ENCODE measurements at regions not wholly inside any gene's neighbourhood (a gene's known extent, or its start where the extent isn't known, plus 50 kb on each side); places are given as distances from the start of the nearest gene placed in this dataset.
"Not testable (repeated sequence)": the region's sequence is repeated elsewhere in the genome, so short reads cannot be mapped to it uniquely, and the experiment has no call there.

DNA sequence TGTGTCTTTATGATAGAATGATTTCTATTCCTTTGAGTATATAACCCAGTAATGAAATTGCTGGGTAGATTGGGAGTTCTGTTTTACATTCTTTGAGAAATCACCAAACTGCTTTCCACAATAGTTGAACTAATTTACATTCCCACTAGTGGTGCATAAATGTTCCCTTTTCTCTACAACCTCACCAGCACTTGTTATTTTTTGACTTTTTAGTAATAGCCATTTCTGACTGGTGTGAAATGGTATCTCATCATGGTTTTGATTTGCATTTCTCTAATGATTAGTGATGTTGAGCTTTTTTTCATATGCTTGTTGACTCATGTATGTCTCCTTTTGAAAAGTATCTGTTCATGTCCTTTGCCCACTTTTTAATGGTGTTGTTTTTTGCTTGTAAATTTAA is 296.0 kb upstream of the PIK3R1 start:
- DNase-seq, result not testable (repeated sequence)

DNA sequence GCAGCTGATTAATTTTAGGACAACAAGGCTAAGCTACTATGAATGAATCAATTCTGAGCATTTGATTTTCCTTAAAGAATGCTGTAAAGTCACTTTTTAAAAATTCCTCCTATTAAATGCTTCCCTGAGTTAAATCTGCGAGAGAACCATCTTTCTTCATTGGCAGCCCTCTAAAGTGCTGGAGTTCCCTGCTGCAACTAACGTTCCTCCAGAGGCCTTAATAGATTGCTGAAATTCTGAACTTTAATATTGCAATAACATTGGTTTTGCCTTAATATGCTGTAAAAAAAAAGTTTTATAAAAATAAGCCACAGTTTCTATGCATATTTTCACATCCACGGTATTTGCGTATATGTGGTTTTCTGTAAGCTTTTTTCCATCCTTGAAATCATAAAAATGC is 298.0 kb upstream of the PIK3R1 start:
- no peak for DNase-seq

DNA sequence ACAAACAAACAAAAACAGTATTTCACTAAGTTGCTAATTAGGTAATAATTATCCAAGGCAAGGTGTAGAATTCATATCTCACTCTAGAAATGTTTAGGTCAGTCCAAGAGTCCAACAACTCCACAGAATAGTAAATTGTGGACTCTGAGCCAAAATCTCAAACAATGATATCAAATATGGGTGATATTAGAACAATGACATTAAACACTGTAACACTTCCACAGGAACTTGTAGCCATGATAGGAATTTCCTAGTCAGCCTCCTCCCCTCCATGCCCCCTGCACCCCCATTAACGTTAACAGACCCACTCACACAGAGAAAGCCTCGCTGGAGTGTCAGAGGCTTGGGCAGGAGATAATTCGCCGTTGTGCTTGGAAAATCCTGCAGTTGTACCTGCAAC is 305.0 kb upstream of the PIK3R1 start:
- DNase-seq, result no peak

DNA sequence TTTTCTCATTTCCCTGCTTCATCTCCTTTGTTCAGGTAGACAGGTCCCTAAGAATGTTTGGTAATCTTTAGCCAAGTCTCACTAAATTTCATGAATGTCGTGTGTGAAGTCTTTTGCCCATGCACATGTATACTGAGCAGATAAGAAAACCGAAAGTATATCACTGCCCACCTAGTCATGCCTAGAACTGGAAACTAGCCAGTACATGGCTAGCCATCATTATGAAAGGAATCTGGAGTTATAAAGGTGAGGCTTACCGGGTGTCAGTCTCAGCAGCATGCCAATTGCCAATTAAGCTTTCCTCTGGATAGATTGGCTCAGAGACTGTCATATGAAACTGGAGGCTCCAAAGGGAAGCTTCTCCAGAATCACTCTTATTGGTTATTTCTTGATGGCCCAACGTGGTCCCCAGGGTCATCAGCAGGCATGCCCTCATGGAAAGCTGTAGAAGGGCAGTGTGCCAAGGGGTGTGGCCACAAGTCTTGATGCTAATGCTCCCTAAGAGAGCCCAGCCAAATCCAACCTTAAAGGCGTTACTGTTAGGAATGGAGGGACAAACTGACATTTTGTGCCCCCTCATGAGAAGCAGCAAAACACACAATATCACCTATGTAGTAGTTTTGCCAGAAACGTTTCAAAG is 307.3 kb upstream of the PIK3R1 start:
- no peak for DNase-seq

DNA sequence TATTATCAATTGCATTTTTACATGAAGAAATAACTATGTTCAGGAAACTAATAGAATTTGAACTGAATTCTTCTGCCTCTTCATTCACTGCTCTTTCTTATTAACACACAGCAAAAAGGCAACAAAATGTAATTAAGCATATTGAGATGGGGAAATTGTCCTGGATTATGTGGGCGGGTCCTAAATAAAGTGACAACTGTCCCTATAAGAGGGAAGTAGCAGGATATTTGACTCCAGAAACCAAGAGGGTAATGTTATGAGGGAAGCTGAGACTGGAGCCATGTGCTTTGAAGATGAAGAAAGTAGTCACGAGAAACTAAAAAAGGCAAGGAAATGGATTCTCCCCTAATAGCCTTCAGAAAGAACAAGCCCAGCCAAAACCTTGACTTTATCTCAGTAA is 311.2 kb upstream of the PIK3R1 start:
- no peak for DNase-seq

DNA sequence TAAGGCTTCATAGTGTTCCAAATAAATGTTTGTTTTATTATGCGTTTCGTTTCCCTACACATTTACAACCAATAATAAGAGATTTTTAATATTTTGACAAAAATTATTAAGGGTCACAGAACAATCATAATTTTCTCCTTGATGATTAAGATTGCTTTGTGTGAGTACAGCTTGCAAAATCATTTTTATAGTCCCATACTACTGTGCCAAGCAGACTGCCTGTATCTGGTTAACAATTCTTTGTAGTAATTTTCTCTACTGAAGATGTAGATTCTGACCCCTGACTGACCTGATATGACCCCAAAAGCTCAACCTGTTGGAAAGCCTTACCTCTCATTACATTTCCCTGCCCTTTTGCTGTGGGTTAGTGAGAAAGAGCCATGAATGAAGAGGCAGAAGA is 311.9 kb upstream of the PIK3R1 start:
- DNase-seq, result no peak

DNA sequence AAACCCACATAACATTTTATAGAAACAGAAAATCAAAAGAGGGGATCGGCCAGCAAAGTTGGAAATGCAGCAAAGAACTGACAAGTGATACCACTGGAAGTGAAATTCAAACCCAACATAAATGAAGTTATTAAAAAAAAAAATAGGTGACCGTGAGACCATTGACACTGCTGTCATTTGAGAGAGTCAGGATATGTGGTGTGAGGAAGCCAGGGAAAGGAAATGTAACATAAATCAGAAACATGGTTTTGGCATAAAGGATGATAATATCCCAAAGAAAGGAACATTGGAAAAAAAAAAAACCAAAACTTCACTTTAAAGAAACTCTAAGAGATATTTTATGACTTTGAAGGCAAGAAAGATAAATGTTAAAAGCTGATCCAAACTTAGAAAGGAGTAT is 312.4 kb upstream of the PIK3R1 start:
- no peak for DNase-seq

DNA sequence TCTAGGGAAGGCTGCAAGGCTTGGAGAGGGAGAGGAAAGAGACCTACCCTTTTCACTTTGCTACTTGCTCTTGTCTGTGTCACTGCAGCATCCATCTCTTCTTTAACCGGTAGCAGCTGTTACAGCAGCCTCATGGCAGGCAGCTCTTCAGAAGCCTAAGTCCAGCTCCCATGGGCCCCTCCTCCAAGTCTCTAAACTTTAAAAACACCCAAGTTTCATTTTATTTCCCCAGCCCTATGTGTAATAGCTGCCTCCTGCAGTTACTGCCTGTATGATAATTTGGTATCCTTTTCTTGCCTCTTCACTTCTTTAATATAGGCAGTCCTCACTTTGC is 313.1 kb upstream of the PIK3R1 start:
- no peak for DNase-seq

DNA sequence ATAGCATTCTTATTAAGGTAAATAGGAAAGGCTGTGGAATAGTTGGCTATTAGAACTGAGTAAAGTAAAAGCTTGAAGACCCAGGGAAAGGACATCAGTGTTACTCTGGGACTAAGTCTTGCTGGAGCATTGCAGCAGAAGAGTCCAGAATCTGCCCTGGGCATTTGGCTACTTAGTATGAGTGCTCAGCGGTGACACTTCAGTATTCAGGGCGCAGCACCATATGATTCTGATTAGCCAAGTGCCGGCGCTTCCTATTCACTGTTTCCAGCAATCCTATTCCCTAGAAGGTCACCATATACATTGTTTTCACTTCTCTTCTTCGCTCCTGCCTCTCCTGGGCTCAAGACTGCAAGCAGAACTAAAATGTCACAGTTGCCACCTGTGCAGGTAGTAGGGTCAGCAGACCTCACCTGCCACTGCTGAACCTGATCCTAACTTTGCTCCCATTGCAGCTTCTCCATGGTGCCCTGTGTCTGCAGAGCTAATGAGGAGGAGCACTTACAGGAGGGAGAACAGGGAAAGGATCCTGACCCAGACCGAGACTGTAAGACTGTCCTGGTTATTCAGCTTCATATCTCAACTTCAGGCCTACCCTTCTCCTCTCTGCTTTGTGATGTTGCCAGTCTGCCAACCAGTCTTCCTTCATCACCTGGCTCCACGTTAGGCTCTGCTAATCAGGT is 313.6 kb upstream of the PIK3R1 start:
- DNase-seq, result no peak

DNA sequence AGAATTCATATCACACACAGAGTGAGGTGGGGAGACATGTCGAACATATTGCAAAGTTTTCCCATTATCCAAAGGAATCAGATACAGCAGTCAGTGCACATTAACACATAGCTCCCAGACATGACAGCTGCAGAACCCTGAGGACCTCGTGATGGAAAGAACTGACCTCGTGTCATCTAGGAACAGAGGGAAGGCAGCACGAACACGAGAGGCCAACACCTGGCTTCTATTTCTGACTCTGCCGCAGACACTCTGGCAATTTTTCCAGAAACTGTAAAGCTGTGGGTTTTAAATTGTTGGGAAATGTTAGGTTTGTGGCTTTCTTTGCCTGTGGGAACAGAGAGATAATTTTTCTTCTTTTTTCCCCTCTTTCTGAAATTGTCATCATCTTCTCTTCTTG is 315.0 kb upstream of the PIK3R1 start:
- no peak for DNase-seq

DNA sequence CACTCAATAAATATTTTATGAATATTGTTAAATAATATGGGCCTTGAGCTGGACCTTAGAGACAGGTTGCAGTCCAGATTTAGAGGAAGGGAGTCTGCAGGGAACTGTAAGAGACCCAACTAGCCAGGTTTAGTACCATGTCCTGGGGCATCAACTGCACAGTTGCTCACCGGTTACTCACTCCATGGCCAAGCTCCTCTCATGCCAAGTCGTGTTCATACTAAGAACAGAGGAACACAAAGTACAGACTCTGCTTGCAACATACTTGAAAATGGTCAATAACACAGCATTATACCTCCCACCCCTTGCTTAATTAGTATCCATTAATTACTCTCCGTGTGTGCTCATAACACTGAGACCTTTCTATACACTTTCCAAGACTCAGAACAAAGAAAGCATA is 317.6 kb upstream of the PIK3R1 start:
- DNase-seq, result no peak

DNA sequence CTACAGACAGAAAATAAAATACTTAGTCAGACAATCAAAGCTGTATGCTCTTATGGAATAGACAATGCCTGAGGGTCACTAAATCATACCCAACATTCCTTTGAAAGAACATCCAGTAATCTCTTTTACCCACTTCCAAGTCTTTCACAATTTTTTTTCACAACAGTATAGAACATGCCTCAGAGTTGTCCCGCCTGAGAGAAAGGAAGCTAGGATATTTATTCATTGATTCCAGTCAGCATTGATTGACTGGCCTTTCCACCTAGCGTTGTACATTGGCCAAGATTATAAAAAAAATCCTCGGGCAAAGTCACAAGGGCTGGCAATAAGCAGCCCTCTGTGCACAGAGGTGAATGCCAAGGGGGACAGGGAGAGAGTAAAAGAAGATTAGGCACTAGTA is 318.1 kb upstream of the PIK3R1 start:
- no peak for DNase-seq

DNA sequence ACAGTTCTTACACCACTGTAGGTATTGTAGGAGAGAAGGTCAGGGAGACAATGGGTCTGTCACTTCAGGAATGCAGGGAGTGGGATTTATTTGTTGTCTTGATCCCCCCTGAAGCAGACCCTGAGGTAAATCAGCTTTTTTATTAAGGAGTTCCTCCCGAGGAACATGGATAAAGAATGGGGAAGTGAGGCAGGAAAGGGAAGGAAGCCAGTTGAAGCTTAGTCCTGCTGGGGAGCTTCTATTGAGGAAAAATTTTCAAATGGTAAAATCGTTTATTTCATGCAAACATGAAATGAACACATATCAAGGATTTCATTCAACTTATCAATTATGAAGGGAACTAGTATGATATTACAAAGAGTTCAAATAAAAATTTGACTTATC is 318.6 kb upstream of the PIK3R1 start:
- DNase-seq, result no peak

DNA sequence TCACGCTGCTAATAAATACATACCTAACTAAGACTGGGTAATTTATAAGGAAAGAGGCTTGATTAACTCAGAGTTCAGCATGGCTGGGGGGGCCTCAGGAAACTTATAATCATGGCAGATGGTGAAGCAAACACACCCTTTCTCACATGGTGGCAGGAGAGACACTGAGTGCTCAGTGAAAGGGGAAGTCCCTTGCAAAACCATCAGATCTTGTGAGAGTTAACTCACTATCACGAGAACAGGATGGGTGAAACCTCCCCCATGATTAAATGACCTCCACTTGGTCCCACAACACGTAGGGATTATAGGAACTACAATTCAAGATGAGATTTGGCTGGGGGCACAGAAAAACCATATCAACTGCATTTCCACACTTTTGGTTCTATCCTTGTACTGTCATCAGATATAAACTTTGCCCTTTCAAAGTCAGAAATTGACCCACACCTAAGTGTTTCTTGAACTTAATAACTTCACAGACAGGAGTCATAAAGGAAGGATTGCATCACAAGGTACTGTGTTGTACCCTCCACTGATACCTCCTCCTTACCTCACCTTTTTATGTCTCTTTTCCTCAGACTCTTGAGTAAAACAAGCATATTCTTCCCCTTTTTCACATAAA is 319.1 kb upstream of the PIK3R1 start:
- DNase-seq, result no peak

DNA sequence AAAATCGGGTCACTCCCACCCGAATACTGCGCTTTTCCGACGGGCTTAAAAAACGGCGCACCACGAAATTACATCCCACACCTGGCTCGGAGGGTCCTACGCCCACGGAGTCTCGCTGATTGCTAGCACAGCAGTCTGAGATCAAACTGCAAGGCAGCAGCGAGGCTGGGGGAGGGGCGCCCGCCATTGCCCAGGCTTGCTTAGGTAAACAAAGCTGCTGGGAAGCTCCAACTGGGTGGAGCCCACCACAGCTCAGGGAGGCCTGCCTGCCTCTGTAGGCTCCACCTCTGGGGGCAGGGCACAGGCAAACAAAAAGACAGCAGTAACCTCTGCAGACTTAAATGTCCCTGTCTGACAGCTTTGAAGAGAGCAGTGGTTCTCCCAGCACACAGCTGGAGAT is 325.7 kb upstream of the PIK3R1 start:
- DNase-seq, result not testable (repeated sequence)

DNA sequence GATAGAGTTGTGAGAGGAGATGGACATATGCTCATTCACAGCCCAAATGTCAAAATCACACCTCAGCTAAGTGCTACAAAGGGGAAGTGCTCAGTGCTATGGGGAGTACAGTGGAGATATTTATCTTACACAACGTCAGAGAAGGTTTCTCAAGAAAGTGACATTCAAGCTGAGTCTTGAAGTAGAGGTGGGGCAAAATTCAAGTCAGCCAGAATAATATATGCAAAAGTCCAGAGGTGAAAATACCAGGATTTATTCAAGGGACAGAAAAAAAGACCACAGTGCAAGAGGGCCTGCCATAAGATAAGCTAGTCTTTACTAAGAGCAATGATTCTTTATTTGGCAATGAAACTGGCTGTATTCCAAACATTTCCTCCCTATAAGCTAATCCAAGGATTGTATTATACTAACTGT is 327.8 kb upstream of the PIK3R1 start:
- DNase-seq, result no peak

DNA sequence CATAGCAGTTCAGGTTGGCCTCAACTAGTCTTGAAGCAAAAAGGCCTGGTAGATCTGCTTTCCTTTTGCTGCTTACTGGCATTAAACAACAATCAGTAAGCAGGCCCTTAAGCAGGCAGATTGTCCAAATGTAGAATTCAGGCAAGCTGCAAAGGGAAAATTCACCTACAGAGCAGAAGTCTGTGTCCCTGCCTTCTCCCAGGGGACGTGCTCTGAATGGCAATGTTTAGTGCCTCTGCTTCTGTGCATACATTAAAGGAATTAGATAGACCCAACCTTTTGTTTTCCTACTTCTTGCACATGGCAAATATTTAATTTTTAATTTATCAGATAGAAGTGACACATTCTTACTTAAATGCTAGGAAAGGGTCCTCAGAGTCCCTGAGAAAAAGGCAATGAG is 328.8 kb upstream of the PIK3R1 start:
- DNase-seq, result no peak

DNA sequence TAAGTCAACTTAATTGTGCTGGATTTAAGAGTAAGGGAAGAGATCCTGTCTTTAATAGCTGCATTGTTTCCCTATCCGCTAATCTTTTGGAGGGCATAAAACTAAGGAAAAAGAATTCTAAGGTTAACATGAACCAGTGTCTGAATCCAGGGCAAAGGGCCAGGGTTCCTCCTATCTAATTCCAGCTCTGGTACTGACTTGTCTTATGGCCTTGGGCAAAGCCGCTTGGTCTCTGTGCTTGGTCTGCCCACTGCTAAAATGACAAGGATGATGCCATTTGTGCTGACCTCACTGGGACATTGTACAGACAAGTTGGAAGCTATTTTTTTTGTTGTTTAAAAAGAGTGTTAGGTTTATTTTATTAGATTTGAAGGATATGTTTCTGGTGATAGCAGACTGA is 334.7 kb upstream of the PIK3R1 start:
- DNase-seq, result no peak

DNA sequence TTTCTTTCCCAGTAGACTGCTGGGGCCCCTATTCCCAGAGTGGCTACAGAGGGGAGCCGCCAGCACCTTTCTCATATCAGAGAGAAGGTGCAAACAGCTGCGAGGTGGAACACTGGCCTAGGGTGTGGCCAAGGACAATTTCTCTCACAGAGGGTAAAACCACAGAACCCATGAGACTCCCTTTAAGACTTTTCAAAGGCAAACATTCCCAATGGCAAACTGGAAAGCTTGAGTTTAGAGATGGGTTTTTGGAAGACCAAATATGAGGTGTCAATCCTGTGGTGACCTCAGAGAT is 335.1 kb upstream of the PIK3R1 start:
- no peak for DNase-seq

DNA sequence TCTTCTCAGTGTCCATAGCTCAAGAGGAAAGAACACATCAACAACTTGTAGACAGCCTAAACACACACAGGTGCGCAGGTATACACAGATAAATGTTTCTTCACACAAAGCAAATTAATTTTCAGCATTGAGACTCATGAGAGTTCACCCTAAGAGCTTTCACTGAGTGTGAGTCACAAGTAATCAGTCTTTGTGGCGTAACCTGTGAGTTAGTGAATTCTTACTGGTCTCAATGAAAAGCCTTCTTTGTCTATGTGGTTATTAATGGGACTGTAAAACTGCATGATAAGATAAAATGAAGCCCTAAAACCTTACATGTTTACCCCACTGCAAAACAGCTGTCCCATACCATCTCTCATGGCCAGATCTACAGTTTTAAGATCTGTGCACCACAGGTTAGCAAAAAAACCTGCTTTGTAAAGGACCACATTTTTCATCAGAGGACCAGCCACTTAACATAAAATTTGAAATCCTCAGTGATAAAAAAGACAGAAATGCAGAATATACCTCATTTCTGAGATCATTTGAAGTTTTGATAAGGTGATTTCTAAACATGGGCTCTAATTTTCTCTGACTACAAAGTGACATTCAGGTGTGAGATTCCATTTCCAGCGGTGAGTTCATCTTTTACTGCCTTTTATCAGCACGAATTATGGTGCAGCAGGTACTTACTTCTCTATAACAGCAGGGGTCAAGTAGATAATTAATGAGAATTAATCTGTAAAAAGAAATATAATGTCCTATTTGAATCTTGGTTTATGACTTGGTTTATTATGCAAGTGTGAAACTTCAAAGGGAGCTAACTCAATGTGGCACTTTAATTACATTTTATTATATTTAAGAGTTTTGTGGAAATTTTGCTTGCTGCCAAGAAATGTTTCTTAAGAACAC is 335.7 kb upstream of the PIK3R1 start:
- DNase-seq, result no peak

DNA sequence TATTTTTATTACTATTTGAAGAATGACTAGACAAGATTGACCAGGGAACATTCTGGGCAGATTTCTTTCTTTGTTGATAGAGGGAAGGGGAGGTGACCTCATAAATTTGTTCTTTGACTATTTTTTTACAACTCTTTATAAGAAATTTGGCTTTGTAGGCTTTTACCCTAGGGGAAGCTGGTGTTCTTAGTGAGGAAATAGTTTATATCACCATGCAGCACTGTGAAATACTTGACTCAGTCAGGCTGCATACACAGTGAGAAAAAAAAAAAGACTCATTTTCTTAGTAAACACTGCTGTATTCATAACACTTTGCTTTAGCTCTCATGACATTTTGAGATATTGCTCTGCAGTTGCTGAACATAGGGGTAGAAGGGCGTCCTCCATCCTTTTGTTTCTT is 336.6 kb upstream of the PIK3R1 start:
- DNase-seq, result no peak

DNA sequence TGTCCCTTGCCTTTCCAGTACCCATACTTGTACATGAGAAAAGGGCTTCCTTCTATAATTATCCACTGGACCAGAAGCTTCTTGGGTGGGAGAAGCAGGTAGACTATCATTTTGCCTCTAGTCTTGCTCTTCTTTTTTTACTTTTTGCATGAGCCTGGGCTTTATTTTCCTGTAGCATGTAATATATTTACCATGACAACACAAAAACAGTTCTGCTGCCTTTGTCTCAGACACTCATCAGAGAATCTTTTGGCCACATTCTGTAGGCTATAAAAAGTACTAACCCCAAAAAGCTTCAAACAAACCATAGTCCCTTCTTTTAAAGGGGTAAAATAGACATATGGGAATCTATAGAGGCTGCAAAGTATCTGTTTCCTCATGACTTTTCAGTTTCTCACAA is 339.2 kb upstream of the PIK3R1 start:
- DNase-seq, result no peak

DNA sequence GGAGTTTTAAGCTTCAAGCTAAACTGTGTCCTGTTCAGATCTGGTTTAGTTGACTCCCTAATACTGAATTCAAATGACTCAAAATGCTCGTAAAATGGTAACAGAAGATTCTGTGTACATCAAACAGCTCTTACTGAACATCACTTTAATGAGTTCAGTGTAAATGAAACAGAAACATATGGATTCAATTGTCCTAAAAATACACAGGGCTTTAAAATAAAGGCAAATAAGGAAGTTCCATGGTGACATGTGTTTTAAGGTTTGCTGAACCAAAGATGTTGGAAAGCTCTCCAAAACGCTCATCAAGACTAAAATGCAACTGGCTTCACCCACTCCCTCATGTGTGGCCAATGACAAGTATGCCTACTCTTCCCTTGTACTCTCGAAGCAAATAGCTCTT is 340.0 kb upstream of the PIK3R1 start:
- no peak for DNase-seq

DNA sequence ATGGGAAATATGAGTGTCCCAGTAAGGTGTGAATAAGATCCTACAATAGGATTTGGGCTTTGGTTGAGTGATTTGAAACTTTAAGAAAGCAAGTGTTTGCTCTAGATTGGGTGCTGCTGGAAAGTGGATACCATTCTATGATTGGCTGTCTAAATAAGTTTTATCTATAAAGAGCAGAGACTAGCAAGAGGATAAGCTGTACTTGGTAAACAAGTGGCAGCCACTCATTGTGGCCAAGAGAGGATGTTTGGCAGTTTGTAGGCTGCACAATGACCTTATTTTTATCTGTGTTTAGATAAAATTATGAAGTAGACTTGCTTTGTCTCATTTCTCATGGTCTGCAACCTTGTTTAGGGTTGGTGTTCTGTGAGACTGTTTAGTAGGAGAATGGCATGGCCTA is 341.6 kb upstream of the PIK3R1 start:
- DNase-seq, result no peak

Data from NCI-H2029 (cell line).